Thymus (tissue), 11 donors: ENCODE measurements at regions not wholly inside any gene's neighbourhood (a gene's known extent, or its start where the extent isn't known, plus 50 kb on each side); places are given as distances from the start of the nearest gene placed in this dataset.

Experiments used
- DNase-seq, 9 donors: peaks; one replicate each; pipeline ENCODE4 v3.0.0-alpha.2; 2013; ENCODE audit warnings: low spot score in 9 of 9, low read depth in 6 of 9, missing footprints in 1 of 9
- H3K27ac ChIP-seq, 2 donors: one replicate each; pipeline ENCODE4 v1.5.1; 2013; ENCODE audit warnings: control low read depth in 1 of 2, low read depth in 1 of 2, low read length in 1 of 2, mild to moderate bottlenecking in 1 of 2, moderate library complexity in 1 of 2
- H3K27me3 ChIP-seq, 2 donors: one replicate each; pipeline ENCODE4 v1.5.1; 2013; ENCODE audit warnings: low read length in 1 of 2; ENCODE audit not compliant: control insufficient read depth in 2 of 2, insufficient read depth in 1 of 2
- H3K36me3 ChIP-seq, 2 donors: one replicate each; pipeline ENCODE4 v1.5.1; 2013; ENCODE audit warnings: low read length in 1 of 2, mild to moderate bottlenecking in 1 of 2, moderate library complexity in 1 of 2; ENCODE audit not compliant: control insufficient read depth in 2 of 2, insufficient read depth in 2 of 2
- H3K4me1 ChIP-seq, 2 donors: one replicate each; pipeline ENCODE4 v1.5.1; 2013; ENCODE audit warnings: low read length in 2 of 2; ENCODE audit not compliant: control insufficient read depth in 2 of 2, insufficient read depth in 2 of 2
- H3K4me3 ChIP-seq, 2 donors: one replicate each; pipeline ENCODE4 v1.5.1; 2013; ENCODE audit warnings: low read length in 2 of 2, control low read depth in 1 of 2, mild to moderate bottlenecking in 1 of 2
- H3K9me3 ChIP-seq, 2 donors: one replicate each; pipeline ENCODE4 v1.5.1; 2013; ENCODE audit warnings: low read length in 1 of 2, mild to moderate bottlenecking in 1 of 2; ENCODE audit not compliant: control insufficient read depth in 2 of 2, insufficient read depth in 1 of 2
- WGBS: extraction: QIAGEN DNeasy Blood & Tissue Kit; methylation state at CpG from one replicate; pipeline ENCODE4 v1.1.7; 2013; 5-methylcytosine and 5-hydroxymethylcytosine counted together
- donor health status: healthy.

GRCh38 chr18:45467293-45467692 lies 148.0 kb upstream of the SLC14A2 start:
- DNase-seq = no peak
- Histone ChIP-seq H3K27ac (no peak overlapping the region), H3K4me3 (no peak overlapping the region), H3K27me3 (no peaks in the 10 kb centered on the region), H3K36me3 (no peaks in the 10 kb centered on the region), H3K4me1 (no peaks in the 10 kb centered on the region), H3K9me3 (no peaks in the 10 kb centered on the region)
- WGBS = 30% methylated on average over 2 of the region's 2 CpGs

DNA sequence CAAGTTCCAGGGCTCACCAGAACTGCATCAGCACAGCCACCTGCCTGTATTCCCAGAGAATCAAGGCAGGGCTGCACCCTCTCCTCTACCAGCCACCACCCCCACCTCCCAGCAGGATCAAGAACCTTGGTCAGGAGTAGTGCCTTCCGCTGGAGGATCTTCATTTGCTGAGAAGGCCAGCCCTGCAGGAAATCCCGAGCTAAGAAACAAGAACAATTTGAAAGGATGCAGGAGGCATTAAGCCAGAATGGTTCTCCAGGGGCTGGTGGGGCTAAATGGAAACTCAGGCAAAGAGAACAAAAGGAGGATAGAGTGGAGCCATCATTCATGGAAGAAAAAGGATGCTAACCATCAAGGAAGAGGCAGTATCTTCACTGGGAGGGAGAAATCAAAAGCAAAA lies 147.3 kb upstream of the SLC14A2 start:
- 93% methylated on average over 2 of the region's 2 CpGs for WGBS
- Histone ChIP-seq H3K9me3 (no peaks in the 10 kb centered on the region), H3K4me1 (no peaks in the 10 kb centered on the region), H3K4me3 (no peak overlapping the region), H3K27me3 (no peaks in the 10 kb centered on the region), H3K36me3 (no peaks in the 10 kb centered on the region), H3K27ac (no peak overlapping the region)
- no peak for DNase-seq

- no peak for DNase-seq
- H3K4me1 ChIP-seq = no peaks in the 10 kb centered on the region
- WGBS = 96% methylated on average over 3 of the region's 3 CpGs
Observed at GRCh38 chr18:45478889-45479288, 136.4 kb upstream of the SLC14A2 start.

DNA sequence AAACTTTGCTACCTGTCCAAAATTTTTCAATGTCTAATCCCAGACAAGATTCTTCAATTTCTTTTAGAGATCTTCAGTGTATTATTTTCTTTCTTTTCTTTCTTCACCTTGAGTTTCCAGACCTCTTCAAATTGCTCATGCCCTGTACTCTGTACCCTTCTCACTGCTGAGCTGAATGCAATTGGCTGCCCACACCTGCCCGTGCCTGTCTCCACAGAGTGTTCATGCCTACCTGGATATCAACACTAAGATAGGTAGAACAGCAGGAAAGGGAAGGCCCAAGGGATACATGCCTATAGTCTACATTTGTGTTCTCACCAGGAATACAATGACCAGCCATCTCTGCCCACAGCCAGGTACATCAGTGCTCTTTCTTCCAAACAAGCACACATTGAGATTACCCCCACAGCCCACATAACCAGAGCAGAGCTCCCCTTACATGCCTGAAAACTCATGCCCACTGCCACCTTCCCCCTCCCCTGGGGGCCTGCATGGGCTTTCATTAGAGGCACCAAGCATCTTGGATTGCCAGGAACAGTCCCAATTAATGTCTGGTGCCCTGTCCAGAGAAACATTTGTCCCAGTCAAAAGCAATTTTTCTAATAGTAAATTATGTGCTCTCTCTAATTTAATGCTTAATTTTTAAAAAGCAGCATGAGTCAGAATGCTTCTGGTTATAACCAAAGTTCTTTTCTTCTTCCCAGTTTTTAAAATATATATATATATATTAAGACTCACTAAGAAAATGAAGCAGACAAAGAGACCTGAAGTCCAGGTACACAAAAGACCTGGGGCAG lies 134.9 kb upstream of the SLC14A2 start:
- H3K9me3 ChIP-seq = peaks cover 0 to 6% of the 10 kb centered on the region in 2 donors
- H3K36me3 ChIP-seq = no peaks in the 10 kb centered on the region
- H3K4me3 ChIP-seq = no peak overlapping the region
- no peaks in the 10 kb centered on the region for H3K27me3 ChIP-seq
- DNase-seq = no peak
- no peaks in the 10 kb centered on the region for H3K4me1 ChIP-seq
- H3K27ac ChIP-seq = no peak overlapping the region
- WGBS = 98% methylated on average over 1 of the region's 1 CpG

More at GRCh38 chr18:45478889-45479288, 136.4 kb upstream of the SLC14A2 start:
- no peaks in the 10 kb centered on the region for H3K36me3 ChIP-seq
- H3K27ac ChIP-seq = no peak overlapping the region
- no peak overlapping the region for H3K4me3 ChIP-seq
- peaks cover 0 to 6% of the 10 kb centered on the region in 2 donors for H3K9me3 ChIP-seq
- no peaks in the 10 kb centered on the region for H3K27me3 ChIP-seq

DNA sequence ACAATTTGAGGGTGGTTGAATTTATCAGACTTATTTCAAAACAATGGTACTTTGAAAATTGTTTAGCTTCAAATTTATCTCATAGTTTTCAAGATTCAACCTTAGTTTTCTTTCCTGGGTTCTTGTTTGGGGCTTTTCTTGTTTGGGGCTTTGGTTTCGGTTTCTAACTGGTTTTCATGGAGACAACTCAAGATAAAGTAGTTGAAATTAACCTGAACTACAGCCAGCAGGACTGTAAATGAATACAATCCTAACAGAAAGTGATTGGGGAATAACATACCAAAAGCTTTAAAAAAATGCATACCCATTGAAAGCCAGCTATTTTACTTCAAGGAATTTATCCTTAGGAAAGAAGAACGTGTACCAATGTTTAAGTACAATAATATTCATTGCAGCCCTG lies 133.5 kb upstream of the SLC14A2 start:
- Histone ChIP-seq H3K27me3 (no peaks in the 10 kb centered on the region), H3K4me3 (no peak overlapping the region)
- 84% methylated on average over 2 of the region's 2 CpGs for WGBS

GRCh38 chr18:45482286-45482685 lies 133.0 kb upstream of the SLC14A2 start:
- Histone ChIP-seq H3K9me3 (peaks cover 0 to 3% of the 10 kb centered on the region in 2 donors), H3K27me3 (no peaks in the 10 kb centered on the region), H3K36me3 (no peaks in the 10 kb centered on the region), H3K27ac (no peak overlapping the region), H3K4me1 (no peaks in the 10 kb centered on the region), H3K4me3 (no peak overlapping the region)
- no peak for DNase-seq
- 89% methylated on average over 1 of the region's 1 CpG for WGBS

More for the DNA sequence above, 133.5 kb upstream of the SLC14A2 start:
- Histone ChIP-seq H3K9me3 (peaks cover 0 to 6% of the 10 kb centered on the region in 2 donors), H3K4me1 (no peaks in the 10 kb centered on the region), H3K27ac (no peak overlapping the region), H3K36me3 (no peaks in the 10 kb centered on the region)
- no peak for DNase-seq

- Histone ChIP-seq H3K4me1 (no peaks in the 10 kb centered on the region), H3K4me3 (no peak overlapping the region), H3K36me3 (no peaks in the 10 kb centered on the region), H3K9me3 (no peaks in the 10 kb centered on the region), H3K27ac (no peak overlapping the region), H3K27me3 (no peaks in the 10 kb centered on the region)
- DNase-seq = no peak
- WGBS = 96% methylated on average over 3 of the region's 3 CpGs
Observed at GRCh38 chr18:45487581-45487980, 127.7 kb upstream of the SLC14A2 start.

DNA sequence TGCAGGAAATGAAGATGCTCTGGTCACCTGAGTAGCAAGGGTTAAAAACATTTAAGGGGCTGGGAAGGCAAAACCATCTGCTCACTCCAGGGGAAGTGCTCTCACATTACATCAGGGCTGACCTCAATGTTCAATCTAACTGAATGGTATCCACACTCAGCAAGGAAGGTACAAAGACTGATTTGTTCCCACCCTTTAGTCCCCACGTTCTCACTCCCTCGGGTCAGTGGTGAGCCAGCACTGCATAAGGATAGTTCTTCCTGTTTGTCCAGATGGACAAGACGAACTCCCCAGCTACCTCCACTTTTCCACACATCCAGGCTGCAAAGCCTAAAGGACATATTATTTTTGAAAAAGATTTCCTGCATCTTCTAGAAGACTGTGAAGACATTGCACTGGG lies 126.6 kb upstream of the SLC14A2 start:
- H3K27me3 ChIP-seq = no peaks in the 10 kb centered on the region
- no peak for DNase-seq
- H3K9me3 ChIP-seq = no peaks in the 10 kb centered on the region
- no peak overlapping the region for H3K27ac ChIP-seq
- 89% methylated on average over 3 of the region's 3 CpGs for WGBS
- no peaks in the 10 kb centered on the region for H3K36me3 ChIP-seq
- H3K4me1 ChIP-seq = no peaks in the 10 kb centered on the region
- no peak overlapping the region for H3K4me3 ChIP-seq

DNA sequence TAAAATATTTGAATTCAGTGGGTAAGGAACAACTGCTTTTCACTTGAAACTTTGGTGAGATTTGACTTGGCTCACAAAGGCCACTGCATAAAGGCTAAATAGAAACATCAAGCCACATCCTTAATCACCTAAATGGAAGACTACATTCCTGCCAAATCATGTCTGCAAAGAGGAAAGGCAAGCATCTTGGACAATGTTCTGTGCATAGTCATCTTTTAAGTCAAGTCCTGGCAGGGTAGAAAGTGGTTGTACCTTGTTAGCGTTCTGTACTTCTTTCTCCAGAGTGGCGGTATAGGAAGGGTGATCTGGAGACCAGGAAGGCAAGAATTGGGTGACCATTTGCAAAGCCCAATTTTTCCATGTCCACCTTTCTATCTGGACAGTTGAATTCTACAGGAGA lies 121.4 kb upstream of the SLC14A2 start:
- Histone ChIP-seq H3K9me3 (no peaks in the 10 kb centered on the region), H3K36me3 (no peaks in the 10 kb centered on the region), H3K4me3 (no peak overlapping the region), H3K27me3 (no peaks in the 10 kb centered on the region), H3K4me1 (no peaks in the 10 kb centered on the region), H3K27ac (no peak overlapping the region)
- 100% methylated on average over 2 of the region's 2 CpGs for WGBS
- no peak for DNase-seq
